Epithelial cell of esophagus (primary cell): ENCODE measurements at regions not wholly inside any gene's neighbourhood (a gene's known extent, or its start where the extent isn't known, plus 50 kb on each side); places are given as distances from the start of the nearest gene placed in this dataset.

ENCODE experiments used
- DNase-seq: peaks from one replicate; pipeline ENCODE4 v3.0.0; 2010; ENCODE audit warnings: low read depth
- H3K4me3 ChIP-seq: 2 replicates; pipeline ENCODE4 v1.5.1; 2011; ENCODE audit warnings: mild to moderate bottlenecking, low read length, control low read depth
- TF ChIP-seq, protein P1 (sequence below): IDR thresholded peaks from 2 replicates; pipeline ENCODE4 v1.5.1; 2011; ENCODE audit warnings: low read depth, mild to moderate bottlenecking, low read length, control low read depth, inconsistent platforms; ENCODE audit not compliant: insufficient read depth; ENCODE audit errors: missing control alignments

DNA sequence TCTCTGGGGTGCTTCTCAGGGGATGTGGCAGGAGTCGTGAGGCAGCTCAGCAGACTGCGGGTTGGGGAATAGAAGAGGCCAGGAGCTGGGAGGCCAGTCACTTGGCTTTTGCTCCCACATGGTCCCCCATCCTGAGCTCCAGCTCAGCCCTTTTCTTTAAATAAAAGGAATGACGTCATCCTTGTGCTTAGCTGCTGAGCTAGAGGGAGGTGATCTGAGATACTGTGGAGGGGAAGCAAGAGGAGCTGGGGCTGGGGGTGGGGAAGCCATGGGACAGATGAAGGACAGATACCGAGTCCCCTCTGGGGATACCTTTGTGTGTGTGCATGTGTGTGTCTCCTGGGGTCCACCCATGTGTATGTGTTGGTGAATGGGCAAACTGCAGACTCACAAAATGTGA, 89.0 kb upstream of the ARAP3 start:
- H3K4me3 ChIP-seq = no peak overlapping the region
- no peak for DNase-seq
- TF ChIP-seq, protein P1, sequence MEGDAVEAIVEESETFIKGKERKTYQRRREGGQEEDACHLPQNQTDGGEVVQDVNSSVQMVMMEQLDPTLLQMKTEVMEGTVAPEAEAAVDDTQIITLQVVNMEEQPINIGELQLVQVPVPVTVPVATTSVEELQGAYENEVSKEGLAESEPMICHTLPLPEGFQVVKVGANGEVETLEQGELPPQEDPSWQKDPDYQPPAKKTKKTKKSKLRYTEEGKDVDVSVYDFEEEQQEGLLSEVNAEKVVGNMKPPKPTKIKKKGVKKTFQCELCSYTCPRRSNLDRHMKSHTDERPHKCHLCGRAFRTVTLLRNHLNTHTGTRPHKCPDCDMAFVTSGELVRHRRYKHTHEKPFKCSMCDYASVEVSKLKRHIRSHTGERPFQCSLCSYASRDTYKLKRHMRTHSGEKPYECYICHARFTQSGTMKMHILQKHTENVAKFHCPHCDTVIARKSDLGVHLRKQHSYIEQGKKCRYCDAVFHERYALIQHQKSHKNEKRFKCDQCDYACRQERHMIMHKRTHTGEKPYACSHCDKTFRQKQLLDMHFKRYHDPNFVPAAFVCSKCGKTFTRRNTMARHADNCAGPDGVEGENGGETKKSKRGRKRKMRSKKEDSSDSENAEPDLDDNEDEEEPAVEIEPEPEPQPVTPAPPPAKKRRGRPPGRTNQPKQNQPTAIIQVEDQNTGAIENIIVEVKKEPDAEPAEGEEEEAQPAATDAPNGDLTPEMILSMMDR = no peak

DNA sequence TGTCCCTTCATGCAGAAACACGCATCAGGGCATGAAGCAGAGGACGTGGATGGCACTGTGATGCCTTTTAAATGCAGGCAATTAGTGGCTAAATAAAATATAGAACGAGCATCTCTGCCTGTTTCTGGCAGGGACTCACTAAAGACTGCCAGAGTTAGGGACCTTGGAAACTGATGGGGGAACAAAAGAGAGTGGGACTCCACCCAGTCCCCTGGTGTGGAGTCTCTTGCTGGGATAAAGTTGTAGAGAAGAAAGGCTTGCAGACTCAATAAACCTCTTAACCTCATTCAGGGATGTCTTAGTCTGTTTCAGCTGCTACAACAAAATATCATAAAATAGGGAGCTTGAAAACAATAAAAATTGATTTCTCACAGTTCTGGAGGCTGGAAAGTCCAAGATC, 87.6 kb upstream of the ARAP3 start:
- no peak overlapping the region for H3K4me3 ChIP-seq
- TF ChIP-seq, protein P1 = no peak
- DNase-seq = no peak

DNA sequence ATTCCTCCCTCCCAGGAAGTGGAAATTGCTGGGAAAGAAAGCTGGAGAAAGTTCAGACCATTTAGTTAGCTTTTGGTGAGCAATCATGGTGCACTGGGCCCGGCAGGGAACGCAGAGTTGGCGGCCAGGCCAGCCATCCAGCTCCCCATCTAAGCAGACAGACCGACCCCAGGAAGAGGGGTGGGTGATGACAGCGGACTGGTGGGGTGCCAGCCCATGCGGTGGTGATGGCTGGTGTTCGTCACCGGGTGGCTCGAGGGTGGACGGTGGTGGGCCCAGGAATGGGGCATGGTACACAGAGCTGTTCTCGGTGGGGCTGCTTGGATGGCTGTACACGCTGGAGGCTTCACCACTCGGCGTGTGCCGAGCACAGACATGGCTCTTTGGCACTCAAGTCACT, 85.6 kb upstream of the ARAP3 start:
- H3K4me3 ChIP-seq = no peak overlapping the region
- no peak for DNase-seq
- TF ChIP-seq, protein P1 = no peak

DNA sequence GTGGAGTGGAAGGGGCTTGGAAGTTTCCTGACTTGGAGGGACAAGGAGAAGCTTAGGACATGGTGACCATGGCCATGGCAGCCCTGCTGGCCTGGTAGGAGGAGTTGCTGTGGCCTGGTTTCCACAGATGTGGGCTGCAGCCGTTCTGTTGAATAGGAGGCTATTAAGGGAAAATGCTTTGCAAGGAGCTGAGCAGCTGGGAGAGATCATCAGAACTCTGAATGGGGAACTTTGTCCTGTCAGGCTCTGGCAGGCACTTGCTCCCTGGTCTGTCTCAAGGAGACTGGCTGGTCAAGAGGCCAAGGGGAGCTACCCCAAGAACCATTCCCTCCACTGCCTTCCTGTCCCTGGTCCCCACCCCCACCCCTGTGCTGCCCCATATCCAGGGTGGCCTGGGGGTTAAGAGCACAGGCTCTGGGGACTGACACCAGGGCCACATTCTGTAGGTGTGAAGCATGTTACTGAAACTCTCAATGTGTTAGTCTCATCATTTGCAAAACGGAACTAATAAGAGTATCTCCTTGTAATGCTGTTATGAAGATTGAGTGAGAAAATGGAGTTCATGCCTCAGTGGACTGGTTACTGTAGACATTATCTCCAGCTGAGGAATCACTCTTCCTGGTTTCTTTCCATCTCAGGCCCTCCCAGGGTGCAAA, 84.0 kb upstream of the ARAP3 start:
- H3K4me3 ChIP-seq = no peak overlapping the region
- TF ChIP-seq, protein P1 = no peak
- DNase-seq = no peak

DNA sequence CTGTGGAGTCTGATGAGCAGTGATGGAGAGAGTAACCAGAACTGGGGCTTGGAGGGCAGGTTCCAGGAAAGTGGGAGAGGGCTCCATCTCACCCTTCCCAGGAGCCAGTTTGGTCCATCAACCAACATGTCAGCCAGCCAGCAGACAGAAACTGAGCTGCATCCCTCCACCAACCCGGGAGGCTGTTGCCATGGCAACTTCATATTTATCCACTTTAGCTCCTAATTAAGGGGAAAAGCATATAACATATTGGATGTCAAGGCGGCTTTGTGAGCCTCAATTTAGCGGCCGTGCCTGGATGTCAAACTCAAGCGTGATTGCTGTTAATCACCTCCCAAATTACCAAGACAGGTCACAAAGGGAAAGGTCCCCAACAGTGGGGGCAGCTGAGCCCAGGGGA, 81.5 kb upstream of the ARAP3 start:
- H3K4me3 ChIP-seq = no peak overlapping the region
- no peak for DNase-seq
- TF ChIP-seq, protein P1 = no peak

DNA sequence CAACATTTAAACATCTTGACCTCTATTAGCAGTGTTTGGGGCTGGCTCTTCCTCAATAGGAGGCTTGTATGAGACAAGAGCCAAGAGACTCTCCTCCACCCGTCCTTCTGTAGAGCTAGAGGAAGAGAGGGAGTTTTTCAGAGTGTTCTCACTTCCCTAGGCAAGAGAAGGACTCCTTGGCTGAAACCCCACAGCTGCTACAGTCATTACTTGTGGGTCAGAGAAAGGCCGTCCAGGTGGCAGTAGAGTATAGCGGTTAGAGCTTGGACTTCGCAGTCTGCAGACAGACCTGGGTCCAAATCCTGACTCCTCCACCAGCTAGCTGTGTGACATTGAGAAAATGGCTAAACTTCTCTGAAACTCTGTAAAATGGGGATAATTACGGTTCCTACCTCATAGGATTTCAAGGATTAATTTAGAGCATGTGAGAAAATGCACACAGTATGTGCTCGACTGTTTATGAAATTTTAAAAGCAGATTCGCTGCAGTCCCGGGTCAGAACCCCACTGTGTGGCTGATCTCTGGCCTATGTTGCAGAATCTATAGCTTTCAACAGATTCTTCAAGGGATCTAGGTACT, 80.8 kb upstream of the ARAP3 start:
- TF ChIP-seq, protein P1 = no peak
- DNase-seq = no peak
- no peak overlapping the region for H3K4me3 ChIP-seq

DNA sequence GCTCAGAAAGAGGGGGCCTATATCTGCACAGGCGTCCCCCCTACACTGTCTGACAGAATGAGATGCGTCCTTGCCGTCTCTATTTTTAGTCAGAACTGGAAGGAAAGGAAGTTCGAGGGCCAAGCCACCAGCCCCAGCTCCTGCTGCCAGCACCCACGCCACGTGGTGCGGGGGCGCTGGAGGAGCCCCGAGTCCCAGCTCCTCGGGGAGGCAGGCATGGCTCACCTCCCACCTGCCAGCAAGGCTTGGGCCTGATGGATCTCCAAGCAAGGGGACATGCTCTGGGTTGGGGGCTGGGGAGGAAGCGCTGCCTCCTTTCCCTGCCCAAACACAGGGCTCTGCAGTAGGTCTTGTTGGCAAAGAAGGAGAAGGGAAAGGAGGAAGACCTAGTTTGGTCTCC, 80.3 kb upstream of the ARAP3 start:
- no peak for DNase-seq
- H3K4me3 ChIP-seq = no peak overlapping the region
- TF ChIP-seq, protein P1 = no peak
